ENCODE measurements at regions not wholly inside any gene's neighbourhood (a gene's known extent, or its start where the extent isn't known, plus 50 kb on each side); places are given as distances from the start of the nearest gene placed in this dataset.
"Not testable (repeated sequence)": the region's sequence is repeated elsewhere in the genome, so short reads cannot be mapped to it uniquely, and the experiment has no call there.

DNA sequence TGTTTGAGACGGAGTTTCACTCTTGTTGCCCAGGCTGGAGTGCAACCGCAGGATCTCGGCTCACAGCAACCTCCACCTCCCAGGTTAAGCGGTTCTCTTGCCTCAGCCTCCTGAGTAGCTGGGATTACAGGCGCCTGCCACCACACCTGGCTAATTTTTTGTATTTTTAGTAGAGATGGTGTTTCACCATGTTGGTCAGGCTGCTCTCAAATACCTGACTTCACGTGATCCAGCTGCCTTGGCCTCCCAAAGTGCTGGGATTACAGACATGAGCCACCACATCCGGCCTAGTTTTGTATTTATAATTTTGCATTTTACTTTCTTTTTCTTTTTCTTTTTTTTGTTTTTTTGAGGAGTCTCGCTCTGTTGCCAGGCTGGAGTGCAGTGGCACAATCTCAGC, 85.3 kb upstream of the LARP1 start:
- TF ChIP-seq RNF2 (IDR thresholded peaks at IDR 0.05; ENCODE audit: borderline replicate concordance, low read depth); RCOR1 (IDR thresholded peaks at IDR 0.05; ENCODE audit: low read depth, low read length): not testable (repeated sequence)

Data from A549 (cell line).